PC-9 (cell line): ENCODE measurements at regions not wholly inside any gene's neighbourhood (a gene's known extent, or its start where the extent isn't known, plus 50 kb on each side); places are given as distances from the start of the nearest gene placed in this dataset.

Source experiments
- EZH2 ChIP-seq: fragments of 200-600 bp; sonication (generic); IDR thresholded peaks from 2 replicates; pipeline ENCODE4 v1.8.0; 2017; ENCODE audit warnings: antibody characterized with exemption, low read depth
- TF ChIP-seq, protein P1 (sequence below): fragments of 200-600 bp; sonication (generic); conservative IDR thresholded peaks from 2 replicates; pipeline ENCODE4 v1.6.1; 2017; ENCODE audit warnings: mixed run types, antibody characterized with exemption, mild to moderate bottlenecking, moderate library complexity

GRCh38 chrX:26032111-26032912 lies 105.8 kb upstream of the MAGEB18 start:
- TF ChIP-seq, protein P1, sequence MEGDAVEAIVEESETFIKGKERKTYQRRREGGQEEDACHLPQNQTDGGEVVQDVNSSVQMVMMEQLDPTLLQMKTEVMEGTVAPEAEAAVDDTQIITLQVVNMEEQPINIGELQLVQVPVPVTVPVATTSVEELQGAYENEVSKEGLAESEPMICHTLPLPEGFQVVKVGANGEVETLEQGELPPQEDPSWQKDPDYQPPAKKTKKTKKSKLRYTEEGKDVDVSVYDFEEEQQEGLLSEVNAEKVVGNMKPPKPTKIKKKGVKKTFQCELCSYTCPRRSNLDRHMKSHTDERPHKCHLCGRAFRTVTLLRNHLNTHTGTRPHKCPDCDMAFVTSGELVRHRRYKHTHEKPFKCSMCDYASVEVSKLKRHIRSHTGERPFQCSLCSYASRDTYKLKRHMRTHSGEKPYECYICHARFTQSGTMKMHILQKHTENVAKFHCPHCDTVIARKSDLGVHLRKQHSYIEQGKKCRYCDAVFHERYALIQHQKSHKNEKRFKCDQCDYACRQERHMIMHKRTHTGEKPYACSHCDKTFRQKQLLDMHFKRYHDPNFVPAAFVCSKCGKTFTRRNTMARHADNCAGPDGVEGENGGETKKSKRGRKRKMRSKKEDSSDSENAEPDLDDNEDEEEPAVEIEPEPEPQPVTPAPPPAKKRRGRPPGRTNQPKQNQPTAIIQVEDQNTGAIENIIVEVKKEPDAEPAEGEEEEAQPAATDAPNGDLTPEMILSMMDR = no peak
- no peak for TF ChIP-seq EZH2
